ENCODE measurements at regions not wholly inside any gene's neighbourhood (a gene's known extent, or its start where the extent isn't known, plus 50 kb on each side); places are given as distances from the start of the nearest gene placed in this dataset.

- TF ChIP-seq ZNF280C (tag by site-specific recombination; IDR thresholded peaks at IDR 0.05) (no peak), INSM2 (tag by site-specific recombination; IDR thresholded peaks at IDR 0.05) (no peak), ZBTB10 (tag by site-specific recombination; IDR thresholded peaks at IDR 0.05) (no peak), KLF8 (tag by site-specific recombination; IDR thresholded peaks at IDR 0.05) (no peak), ZNF639 (tag by site-specific recombination; IDR thresholded peaks at IDR 0.05) (no peak), ZNF169 (tag by site-specific recombination; IDR thresholded peaks at IDR 0.05) (no peak), ZNF544 (tag by site-specific recombination; IDR thresholded peaks at IDR 0.05) (no peak)
These were observed 162.5 kb downstream of the REEP3 start (continued) for GRCh38 chr10:63683686-63684085.

GRCh38 chr10:63684257-63684936 lies 163.2 kb downstream of the REEP3 start:
- Histone ChIP-seq H3K9me3 (ENCODE audit: control insufficient read depth, insufficient read depth, low read depth, low read length) (no peaks in the 10 kb centered on the region), H3K4me3 (ENCODE audit: low read depth, low read length) (no peak overlapping the region), H3K4me1 (ENCODE audit: control insufficient read depth, insufficient read depth, low read length) (peaks cover 6% of the 10 kb centered on the region; the same call in 1 of the 2 replicates), H3K27ac (ENCODE audit: extremely low read depth, low read depth, low read length) (no peak overlapping the region), H3K36me3 (ENCODE audit: control insufficient read depth in 2 of 2, insufficient read depth in 1 of 2, low read length in 2 of 2) (no peaks in the 10 kb centered on the region)
- CTCF ChIA-PET = interaction anchor here (0.7 to 1.0 kb wide), 2 partner anchors 38 to 491 kb away, joined by 3 read pairs; no protein-coding TSS in a partner anchor
- POLR2A ChIA-PET = no interaction called here
- TF ChIP-seq ZNF664 (tag by site-specific recombination; IDR thresholded peaks at IDR 0.05) (0 out of 2 replicates have a peak, but pooled peaks have one; percentile 56), ZNF449 (tag by site-specific recombination; IDR thresholded peaks at IDR 0.05) (no peak), ZNF341 (tag by site-specific recombination; IDR thresholded peaks at IDR 0.05; ENCODE audit: low read depth) (peak; percentile 30; the same call in 1 of the 2 replicates), SP3 (tag by site-specific recombination; IDR thresholded peaks at IDR 0.05) (no peak), ZNF792 (tag by site-specific recombination; IDR thresholded peaks at IDR 0.05) (no peak), ZNF23 (tag by site-specific recombination; IDR thresholded peaks at IDR 0.05; ENCODE audit: borderline replicate concordance) (no peak), ZBTB1 (tag by site-specific recombination; IDR thresholded peaks at IDR 0.05) (no peak), ZNF776 (tag by site-specific recombination; IDR thresholded peaks at IDR 0.05; ENCODE audit: borderline replicate concordance) (no peak), ZNF394 (tag by site-specific recombination; IDR thresholded peaks at IDR 0.05; ENCODE audit: borderline replicate concordance) (peak; percentile 89), ZNF48 (tag by site-specific recombination; IDR thresholded peaks at IDR 0.05) (no peak), ZNF555 (tag by site-specific recombination; conservative IDR thresholded peaks at IDR 0.05) (peak; percentile 59), ZNF571 (tag by site-specific recombination; IDR thresholded peaks at IDR 0.05) (no peak), ZNF2 (tag by site-specific recombination; IDR thresholded peaks at IDR 0.05) (no peak), HOXA7 (CRISPR knock-in tag; IDR thresholded peaks at IDR 0.05; ENCODE audit: borderline replicate concordance) (no peak), ZBTB20 (tag by site-specific recombination; IDR thresholded peaks at IDR 0.05) (no peak), ZNF416 (tag by site-specific recombination; IDR thresholded peaks at IDR 0.05) (no peak), ZNF701 (tag by site-specific recombination; IDR thresholded peaks at IDR 0.05) (no peak), ATF2 (tag by site-specific recombination; IDR thresholded peaks at IDR 0.05; ENCODE audit: low read depth) (no peak), KLF7 (tag by site-specific recombination; IDR thresholded peaks at IDR 0.05; ENCODE audit: borderline replicate concordance) (0 out of 2 replicates have a peak, but pooled peaks have one; percentile 34)
